NCI-H1436 (cell line): ENCODE measurements at regions not wholly inside any gene's neighbourhood (a gene's known extent, or its start where the extent isn't known, plus 50 kb on each side); places are given as distances from the start of the nearest gene placed in this dataset.
A peak's percentile ranks its signal among the peaks of the same experiment; 100 is the strongest.

ENCODE experiments used
- DNase-seq: peaks from one replicate; lab custom pipeline; 2025; lab: John Stamatoyannopoulos, UW

DNA sequence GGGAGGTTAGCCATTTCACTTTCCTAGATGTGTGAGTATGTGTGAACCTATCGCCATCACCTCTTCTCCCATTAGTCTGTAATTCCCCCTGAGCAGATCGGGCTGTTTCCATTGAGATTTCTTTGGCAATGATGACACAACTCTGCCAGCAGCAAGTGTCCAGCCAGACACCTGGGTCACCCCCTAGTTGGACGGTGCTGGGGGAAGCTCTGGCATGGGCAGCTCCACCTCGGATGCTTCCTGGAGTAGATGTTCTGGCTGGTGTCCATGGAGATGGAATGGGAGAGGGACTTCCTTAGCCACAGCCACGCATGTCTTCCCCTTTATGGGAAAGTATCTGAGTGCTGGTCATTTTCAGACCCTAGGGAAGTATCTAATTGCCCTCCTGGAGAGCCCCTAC lies 247.9 kb upstream of the RPL38 start:
- DNase-seq = no peak

DNA sequence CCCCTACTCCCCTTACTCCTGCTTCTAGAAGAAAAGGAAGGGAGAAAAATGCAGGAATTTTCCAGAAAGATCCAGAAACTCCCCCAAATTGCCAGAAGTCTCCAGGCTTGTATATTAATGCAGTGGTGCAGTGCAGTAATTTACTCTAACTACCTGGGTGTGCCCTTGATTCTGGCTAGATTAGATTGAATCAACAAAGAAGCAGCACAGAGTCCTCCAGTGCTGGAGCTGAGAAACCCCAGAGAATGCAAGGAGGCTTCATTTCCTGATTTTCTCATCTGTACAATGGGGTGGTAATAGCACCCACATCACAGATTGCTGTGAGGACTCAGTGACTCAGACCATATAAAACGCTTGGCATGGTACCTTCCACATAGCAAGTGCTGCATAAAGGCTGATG lies 247.3 kb upstream of the RPL38 start:
- DNase-seq = no peak

GRCh38 chr17:73956595-73957465 lies 246.6 kb upstream of the RPL38 start:
- DNase-seq = peak; percentile 70

GRCh38 chr17:73957564-73957963 lies 245.9 kb upstream of the RPL38 start:
- DNase-seq = no peak

GRCh38 chr17:73958453-73958852 lies 245.0 kb upstream of the RPL38 start:
- no peak for DNase-seq

DNA sequence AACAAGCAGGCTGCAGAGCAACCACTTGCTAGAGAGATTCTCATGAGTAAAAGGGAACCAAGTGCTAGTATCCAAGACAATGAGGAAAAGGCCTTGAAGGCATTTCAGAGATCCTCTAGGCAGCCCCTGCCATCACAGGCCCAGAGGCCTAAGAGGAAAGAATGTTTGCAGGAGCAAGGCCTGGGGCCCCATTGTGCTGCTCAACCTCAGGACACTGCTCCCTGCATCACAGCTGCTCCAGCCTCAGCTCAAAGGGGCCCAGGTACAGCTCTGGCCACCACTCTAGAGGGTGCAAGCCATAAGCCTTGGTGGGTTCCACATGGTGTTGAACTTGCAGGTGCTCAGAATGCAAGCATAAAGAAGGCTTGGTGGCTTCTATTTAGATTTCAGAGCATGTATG lies 243.0 kb upstream of the RPL38 start:
- DNase-seq = no peak

GRCh38 chr17:73962308-73962707 lies 241.2 kb upstream of the RPL38 start:
- DNase-seq = no peak

DNA sequence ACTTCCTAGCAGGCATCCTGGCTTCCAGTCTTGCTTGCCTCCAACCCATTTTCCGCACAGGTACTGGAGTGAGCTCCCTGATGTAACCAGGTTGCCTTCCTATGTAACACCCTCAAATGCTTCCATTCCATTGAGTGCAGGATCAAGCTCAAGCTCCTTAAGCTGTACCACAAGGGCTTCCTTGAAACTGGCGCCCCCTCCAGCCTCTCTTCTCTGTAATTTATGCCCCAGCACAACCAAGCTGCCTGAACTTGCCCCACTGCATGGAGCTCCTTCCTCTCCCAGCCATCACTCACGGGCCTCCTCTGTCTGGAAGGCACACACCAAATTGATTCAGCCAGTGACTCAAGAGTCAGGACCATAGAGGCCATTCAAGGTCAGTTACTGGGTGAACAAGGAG lies 234.8 kb upstream of the RPL38 start:
- no peak for DNase-seq

GRCh38 chr17:73969956-73970355 lies 233.5 kb upstream of the RPL38 start:
- DNase-seq = no peak

- DNase-seq = no peak
Observed at GRCh38 chr17:73971127-73971526, 232.4 kb upstream of the RPL38 start.

DNA sequence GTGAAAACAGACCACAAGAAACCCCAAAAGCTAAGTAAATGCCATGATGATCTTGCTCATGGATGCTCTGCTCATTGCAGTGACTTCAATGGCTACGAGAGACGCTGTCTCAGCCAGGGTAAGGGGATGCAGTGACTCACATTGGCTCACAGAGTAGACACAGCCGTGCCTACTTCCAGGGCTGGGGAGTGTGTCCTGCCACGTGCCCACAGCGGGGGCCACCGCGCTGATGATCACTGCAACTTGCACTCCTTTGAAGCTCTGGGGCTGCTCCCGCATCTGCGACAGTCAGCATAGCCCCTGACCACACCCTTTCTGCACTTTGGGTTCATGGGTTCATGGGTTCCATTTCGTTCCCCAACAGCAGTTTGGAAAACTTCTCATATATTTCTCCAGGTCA lies 231.4 kb upstream of the RPL38 start:
- no peak for DNase-seq

- DNase-seq = no peak
Observed at GRCh38 chr17:73972901-73973300, 230.6 kb upstream of the RPL38 start.

DNA sequence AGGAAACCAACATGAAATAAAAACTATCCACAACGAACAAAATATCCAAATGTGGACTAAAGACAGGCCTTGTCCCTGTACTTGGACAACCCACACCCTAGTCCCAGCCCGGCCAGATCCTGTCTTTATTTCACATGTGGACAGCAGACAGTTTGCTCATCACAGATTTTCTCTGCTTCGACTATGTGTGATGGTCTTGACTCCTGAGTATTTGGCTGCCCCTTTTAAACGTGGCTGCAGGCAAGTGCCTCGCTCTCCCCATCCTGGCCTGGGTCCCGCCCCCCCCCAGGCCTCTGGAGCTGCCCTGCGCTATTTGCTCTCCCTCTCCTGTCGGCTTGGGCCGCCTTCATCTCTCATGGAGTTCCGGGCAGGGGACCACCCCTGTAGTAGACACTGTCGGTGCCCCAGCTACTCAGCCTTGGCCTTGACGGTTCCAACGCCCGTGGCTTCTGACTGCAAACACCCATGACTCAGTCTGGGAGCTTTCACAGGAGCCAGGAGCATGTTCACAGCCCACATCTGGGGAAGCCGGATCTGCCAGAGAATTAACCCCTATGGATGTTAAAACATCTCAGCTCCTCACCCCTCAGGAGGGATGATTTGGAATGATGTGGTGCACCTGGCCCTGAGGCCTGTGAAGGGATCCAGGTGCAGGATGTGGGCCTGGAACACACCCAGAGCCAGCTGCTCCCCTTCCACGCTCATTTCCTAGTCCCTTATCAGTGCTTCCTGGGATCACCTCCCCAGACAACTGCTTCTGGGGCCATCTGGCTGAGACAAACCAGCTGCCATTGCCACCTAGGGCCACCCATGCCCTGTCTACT lies 229.7 kb upstream of the RPL38 start:
- DNase-seq = no peak

DNA sequence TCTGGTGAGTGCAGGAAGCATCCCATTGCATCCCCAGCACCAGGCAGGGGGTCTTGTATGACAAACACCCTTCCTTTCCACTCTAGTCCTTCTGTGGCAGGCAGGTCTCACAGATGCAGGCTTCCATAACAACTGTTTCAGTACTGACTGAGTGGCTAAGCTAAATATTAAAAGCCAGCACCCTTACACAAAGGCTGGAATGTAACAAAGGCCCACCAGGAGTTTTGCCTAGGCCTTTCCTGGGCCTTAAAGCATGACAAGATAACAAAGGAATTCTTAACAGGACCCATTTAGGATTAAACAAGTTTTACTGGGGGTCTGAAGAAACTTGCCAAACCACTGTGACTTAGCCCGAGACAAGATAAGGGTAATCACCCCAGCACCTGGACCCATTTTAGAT lies 228.9 kb upstream of the RPL38 start:
- no peak for DNase-seq

- no peak for DNase-seq
Observed at GRCh38 chr17:73976147-73976546, 227.3 kb upstream of the RPL38 start.

DNA sequence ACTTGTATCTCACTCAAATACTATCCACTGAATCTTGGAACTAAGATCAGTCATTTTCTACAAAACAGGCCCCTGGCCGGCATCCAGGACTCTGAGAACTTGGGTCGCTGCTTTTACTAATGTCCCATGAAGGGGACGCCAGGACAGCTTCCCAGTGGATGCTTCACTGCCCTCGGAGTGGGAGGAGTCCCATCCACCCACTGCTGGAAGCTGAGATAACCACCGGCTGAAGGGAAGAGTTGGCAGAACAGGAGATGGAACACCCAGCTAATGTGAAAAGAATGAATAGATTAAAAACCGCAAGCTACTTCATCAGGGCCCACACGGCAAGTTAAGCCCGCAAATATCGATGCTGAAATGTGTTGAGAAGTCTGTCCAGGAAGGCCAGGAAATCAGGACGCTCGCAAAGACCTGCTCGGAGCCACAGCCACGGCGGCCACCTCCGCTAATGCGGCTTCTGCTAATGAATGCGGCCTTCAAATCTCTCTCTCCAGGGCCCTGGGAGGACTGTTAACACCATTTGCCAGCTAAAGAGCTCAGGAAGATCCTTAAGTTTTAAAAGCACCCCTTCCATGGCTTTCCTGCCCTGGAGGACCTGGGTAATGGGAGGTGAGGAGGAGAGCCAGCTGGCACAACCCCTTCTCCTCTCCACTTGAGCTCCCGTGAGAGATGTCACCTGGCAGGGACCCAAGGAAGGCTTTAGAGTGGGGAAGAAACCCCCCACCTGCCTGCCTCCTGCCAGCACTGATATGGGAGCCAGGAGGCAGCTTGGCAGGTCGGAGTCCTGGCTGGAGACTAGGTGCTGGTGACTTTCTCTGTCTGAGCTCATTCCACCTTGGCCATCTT lies 226.6 kb upstream of the RPL38 start:
- peak; percentile 90 for DNase-seq

DNA sequence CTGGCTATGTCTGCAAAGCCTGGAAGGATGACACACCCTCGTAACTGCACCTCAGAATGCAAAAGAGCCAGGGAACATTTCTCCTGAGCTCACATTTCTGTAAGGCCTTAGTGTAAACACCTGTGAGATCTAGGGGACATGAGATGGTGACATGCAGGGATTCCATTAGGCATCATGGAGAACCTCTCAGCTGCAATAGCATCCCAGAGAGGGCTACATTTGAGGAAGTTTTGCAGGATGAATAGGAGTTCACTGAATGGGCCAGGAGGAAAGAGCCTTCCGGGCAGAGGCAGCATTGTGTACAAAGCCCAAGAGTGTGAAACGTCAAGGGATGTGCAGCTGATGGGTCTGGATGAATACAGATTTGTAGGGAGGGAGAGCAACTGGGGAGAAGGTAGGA lies 223.0 kb upstream of the RPL38 start:
- no peak for DNase-seq

- no peak for DNase-seq
Observed at GRCh38 chr17:73982871-73983270, 220.6 kb upstream of the RPL38 start.

GRCh38 chr17:73983621-73984400 lies 219.7 kb upstream of the RPL38 start:
- no peak for DNase-seq

DNA sequence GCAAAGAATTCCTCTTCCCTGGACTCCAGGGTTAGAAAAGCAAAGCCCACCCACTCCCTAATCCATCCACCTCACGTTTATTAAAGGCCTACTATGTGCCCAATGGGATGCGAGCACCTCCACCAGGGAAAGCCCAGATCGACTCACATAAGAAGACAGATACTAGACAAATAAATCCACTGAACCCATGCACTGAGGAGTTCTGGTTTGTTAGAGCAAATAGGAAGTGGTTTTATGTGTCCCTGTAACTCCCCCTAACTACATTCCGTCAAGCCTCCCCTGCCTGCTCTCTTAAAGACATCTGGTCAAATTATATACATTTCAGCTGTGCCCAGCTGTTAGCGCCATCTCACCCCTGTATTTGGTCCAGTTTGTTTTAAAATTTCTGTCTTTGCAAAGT lies 218.5 kb upstream of the RPL38 start:
- no peak for DNase-seq

DNA sequence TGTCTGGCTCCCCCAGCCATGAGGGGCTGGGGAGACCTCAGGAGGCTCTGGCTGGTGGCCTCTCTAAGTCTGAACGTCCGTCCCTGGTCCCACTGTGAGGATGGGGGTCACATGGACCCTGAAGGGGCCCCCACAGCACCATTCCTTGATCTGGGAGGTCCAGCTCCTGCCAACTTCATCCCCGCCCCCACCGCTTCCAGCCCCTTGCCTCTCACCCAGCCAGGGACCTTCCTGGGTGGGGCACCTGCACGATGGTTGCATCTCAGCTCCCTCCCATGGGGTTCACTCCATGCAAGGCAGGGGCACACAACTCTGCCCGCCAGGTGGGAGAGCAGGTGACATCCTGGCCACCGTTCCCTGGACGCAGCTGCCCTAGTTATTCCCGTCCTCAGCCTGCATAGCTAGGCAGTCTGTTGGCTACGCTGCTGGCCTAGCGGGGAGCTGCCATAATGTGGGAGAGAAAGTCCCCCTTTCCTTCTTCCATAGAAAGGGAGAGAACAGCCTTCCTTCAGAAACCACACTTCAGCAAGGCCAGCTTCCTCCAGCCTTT lies 217.9 kb upstream of the RPL38 start:
- DNase-seq = no peak
